ENCODE measurements at regions not wholly inside any gene's neighbourhood (a gene's known extent, or its start where the extent isn't known, plus 50 kb on each side); places are given as distances from the start of the nearest gene placed in this dataset.

DNA sequence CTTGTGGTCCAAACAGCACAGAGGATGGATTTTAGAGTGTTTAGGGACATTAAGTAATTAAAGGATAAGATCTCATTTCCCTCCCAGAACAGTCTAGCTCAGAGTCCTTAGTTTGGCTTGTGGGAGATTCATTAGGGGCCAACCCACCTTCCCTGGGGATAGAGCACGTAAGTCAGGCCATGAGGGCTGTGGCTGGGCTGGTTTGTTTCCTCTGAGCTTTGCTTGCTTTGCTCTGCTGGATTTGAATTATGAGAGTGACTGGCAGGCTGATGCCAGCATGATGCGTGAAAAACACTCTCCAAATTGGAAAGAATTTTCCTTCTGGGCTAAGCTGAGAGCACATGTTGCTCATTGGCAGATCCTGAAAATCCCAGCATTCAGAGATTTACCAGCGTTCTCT, 84.7 kb upstream of the HEPHL1 start:
- TF ChIP-seq CTCF (IDR thresholded peaks at IDR 0.05; ENCODE audit: extremely low read depth in 1 of 2, insufficient read depth in 1 of 2, low read depth in 1 of 2, low read length in 2 of 2) (no peak), JUN (IDR thresholded peaks at IDR 0.05; ENCODE audit: borderline replicate concordance, insufficient read depth, insufficient read length, low read depth) (no peak), POLR2A (IDR thresholded peaks at IDR 0.05; ENCODE audit: low read depth, low read length) (no peak)
